ENCODE measurements at regions not wholly inside any gene's neighbourhood (a gene's known extent, or its start where the extent isn't known, plus 50 kb on each side); places are given as distances from the start of the nearest gene placed in this dataset.

GRCh38 chr9:129343424-129344375 lies 165.6 kb upstream of the IER5L start:
- no peak for DNase-seq (ENCODE audit: low read depth)

GRCh38 chr9:129342591-129343423 lies 164.7 kb upstream of the IER5L start:
- no peak for DNase-seq (ENCODE audit: low read depth)

- no peak for DNase-seq (ENCODE audit: low read depth)
Observed at GRCh38 chr9:129341987-129342348, 163.9 kb upstream of the IER5L start.

GRCh38 chr9:129341171-129341986 lies 163.3 kb upstream of the IER5L start:
- no peak for DNase-seq (ENCODE audit: low read depth)

- no peak for DNase-seq (ENCODE audit: low read depth)
Observed at GRCh38 chr9:129340427-129341170, 162.5 kb upstream of the IER5L start.

- DNase-seq (ENCODE audit: low read depth), result no peak
Observed at GRCh38 chr9:129339539-129340157, 161.6 kb upstream of the IER5L start.

GRCh38 chr9:129338724-129339430 lies 160.8 kb upstream of the IER5L start:
- no peak for DNase-seq (ENCODE audit: low read depth)

- no peak for DNase-seq (ENCODE audit: low read depth)
Observed at GRCh38 chr9:129337336-129338140, 159.5 kb upstream of the IER5L start.

GRCh38 chr9:129336601-129337331 lies 158.7 kb upstream of the IER5L start:
- no peak for DNase-seq (ENCODE audit: low read depth)

GRCh38 chr9:129336130-129336528 lies 158.1 kb upstream of the IER5L start:
- DNase-seq (ENCODE audit: low read depth), result no peak

GRCh38 chr9:129335464-129336129 lies 157.5 kb upstream of the IER5L start:
- no peak for DNase-seq (ENCODE audit: low read depth)

- no peak for DNase-seq (ENCODE audit: low read depth)
Observed at GRCh38 chr9:129334105-129334935, 156.3 kb upstream of the IER5L start.

GRCh38 chr9:129333617-129334104 lies 155.6 kb upstream of the IER5L start:
- DNase-seq (ENCODE audit: low read depth), result no peak

- no peak for DNase-seq (ENCODE audit: low read depth)
Observed at GRCh38 chr9:129332581-129332980, 154.5 kb upstream of the IER5L start.

GRCh38 chr9:129331772-129332500 lies 153.9 kb upstream of the IER5L start:
- no peak for DNase-seq (ENCODE audit: low read depth)

GRCh38 chr9:129331493-129331765 lies 153.4 kb upstream of the IER5L start:
- no peak for DNase-seq (ENCODE audit: low read depth)
